LoVo (cell line): ENCODE measurements at regions not wholly inside any gene's neighbourhood (a gene's known extent, or its start where the extent isn't known, plus 50 kb on each side); places are given as distances from the start of the nearest gene placed in this dataset.

ENCODE experiments used
- DNase-seq: peaks from one replicate; pipeline ENCODE4 v3.0.0-alpha.2; 2016; ENCODE audit warnings: low spot score

- no peak for DNase-seq
Measured at GRCh38 chr3:17798000-17798399, 55.6 kb upstream of the TBC1D5 start.

- no peak for DNase-seq
Measured at GRCh38 chr3:17795711-17796110, 53.3 kb upstream of the TBC1D5 start.

- DNase-seq: no peak
Measured at GRCh38 chr3:17795280-17795679, 52.8 kb upstream of the TBC1D5 start.

DNA sequence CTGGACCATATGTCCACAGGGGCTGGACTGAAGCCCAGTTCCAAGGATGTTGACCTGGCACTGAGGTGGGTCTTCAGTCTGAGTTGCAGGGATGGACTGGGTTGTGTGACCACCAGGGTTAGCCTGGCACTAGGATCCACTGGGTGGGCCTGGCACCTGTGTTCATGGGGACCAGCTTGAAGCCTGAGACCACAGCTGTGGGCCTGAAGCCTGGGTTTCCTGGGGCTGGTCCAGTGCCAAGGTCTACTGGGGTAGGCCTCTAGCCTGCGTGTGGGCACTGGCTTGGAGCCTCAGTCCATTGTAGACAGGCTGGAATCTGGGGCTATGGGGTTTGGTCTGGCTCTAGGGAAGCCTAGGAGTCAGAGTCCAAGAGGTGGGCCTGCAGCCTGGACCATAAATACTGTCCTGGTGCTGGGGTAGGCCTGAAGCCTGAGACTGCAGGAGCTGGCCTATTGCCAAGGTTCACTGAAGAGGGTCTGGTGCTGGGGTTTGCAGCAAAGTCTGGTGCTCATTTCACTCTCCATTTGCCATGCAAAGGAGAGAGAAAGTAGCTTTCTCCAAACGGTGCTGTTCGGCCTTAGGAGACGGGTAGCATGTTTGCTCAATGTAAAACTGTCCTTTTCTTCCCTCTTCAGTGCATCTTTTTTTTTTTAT is 51.2 kb upstream of the TBC1D5 start:
- no peak for DNase-seq
